ENCODE measurements at regions not wholly inside any gene's neighbourhood (a gene's known extent, or its start where the extent isn't known, plus 50 kb on each side); places are given as distances from the start of the nearest gene placed in this dataset.

- intact Hi-C loops (cut with DNase I), result no loop called here
- Histone ChIP-seq H3K27ac (no peak overlapping the region), H3K9me3 (no peaks in the 10 kb centered on the region), H3K27me3 (no peaks in the 10 kb centered on the region), H3K4me3 (no peak overlapping the region), H3K4me1 (no peaks in the 10 kb centered on the region), H3K36me3 (no peaks in the 10 kb centered on the region)
- no peak for ATAC-seq
- TF ChIP-seq CTCF (IDR thresholded peaks at IDR 0.05), result no peak
- no peak for DNase-seq
These were observed 397.6 kb downstream of the BUD13 start for GRCh38 chr11:116375221-116375620.

GRCh38 chr11:116374085-116374484 is 398.7 kb downstream of the BUD13 start:
- TF ChIP-seq CTCF (IDR thresholded peaks at IDR 0.05), result no peak
- H3K9me3 ChIP-seq, result no peaks in the 10 kb centered on the region
- H3K27me3 ChIP-seq, result no peaks in the 10 kb centered on the region
- ATAC-seq, result no peak
- no peak for DNase-seq
- no peaks in the 10 kb centered on the region for H3K36me3 ChIP-seq
- no peak overlapping the region for H3K27ac ChIP-seq
- intact Hi-C loops (cut with DNase I), result no loop called here
- H3K4me1 ChIP-seq, result no peaks in the 10 kb centered on the region
- H3K4me3 ChIP-seq, result no peak overlapping the region

DNA sequence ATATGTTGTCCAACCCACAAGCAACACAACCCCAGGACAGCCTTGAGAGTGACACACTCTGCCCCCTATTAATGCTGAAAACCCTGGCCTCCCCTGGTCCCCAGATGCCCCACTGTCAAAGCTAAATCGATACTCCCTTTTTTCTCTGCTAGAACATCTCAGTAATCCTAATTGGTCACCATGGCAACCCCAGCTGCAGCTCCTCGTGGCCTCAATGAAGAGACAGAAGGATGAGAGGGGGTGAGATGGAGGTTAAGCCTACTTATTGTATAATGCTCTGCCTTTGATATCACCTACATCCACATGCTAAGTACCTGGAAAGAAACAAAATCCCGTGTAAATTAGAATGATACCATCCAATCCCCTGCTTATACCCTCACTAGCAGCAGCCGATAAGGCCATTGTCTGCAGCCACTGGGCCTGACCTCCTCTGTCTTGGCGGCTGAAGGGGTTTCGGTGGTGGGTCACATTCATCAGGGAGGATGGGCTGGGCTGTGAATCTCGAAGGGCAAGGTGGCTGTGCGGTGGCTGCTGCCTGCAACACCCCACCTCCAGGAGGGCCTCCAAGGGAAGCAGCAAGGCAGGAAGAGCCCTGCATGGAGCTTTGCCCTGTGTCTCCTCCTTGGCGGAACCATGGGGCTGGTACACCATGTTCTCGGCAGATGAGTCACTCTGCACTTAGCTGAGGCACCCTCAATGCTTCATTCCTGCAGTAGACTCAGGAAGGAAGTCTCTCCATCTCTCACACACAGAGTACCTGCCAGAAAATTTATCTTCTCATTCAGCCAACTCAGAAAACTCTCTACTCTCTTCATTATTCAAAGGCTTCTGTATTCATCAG is 399.5 kb downstream of the BUD13 start:
- ATAC-seq, result no peak
- H3K27me3 ChIP-seq, result no peaks in the 10 kb centered on the region
- H3K9me3 ChIP-seq, result no peaks in the 10 kb centered on the region
- no peak overlapping the region for H3K27ac ChIP-seq
- H3K4me3 ChIP-seq, result no peak overlapping the region
- H3K4me1 ChIP-seq, result no peaks in the 10 kb centered on the region
- no peak for DNase-seq
- H3K36me3 ChIP-seq, result no peaks in the 10 kb centered on the region
- intact Hi-C loops (cut with DNase I), result no loop called here
- TF ChIP-seq CTCF (IDR thresholded peaks at IDR 0.05), result no peak

- DNase-seq (no peak), ATAC-seq (no peak)
- no peak overlapping the region for H3K4me3 ChIP-seq
- H3K4me1 ChIP-seq, result no peaks in the 10 kb centered on the region
- intact Hi-C loops (cut with DNase I), result no loop called here
- H3K36me3 ChIP-seq, result no peaks in the 10 kb centered on the region
- H3K9me3 ChIP-seq, result no peaks in the 10 kb centered on the region
- TF ChIP-seq CTCF (IDR thresholded peaks at IDR 0.05), result no peak
- H3K27ac ChIP-seq, result no peak overlapping the region
- H3K27me3 ChIP-seq, result peaks cover 0 to 6% of the 10 kb centered on the region in 2 donors
These were observed 401.6 kb downstream of the BUD13 start for GRCh38 chr11:116371146-116371545.

- no peaks in the 10 kb centered on the region for H3K36me3 ChIP-seq
- H3K9me3 ChIP-seq, result no peaks in the 10 kb centered on the region
- H3K4me3 ChIP-seq, result no peak overlapping the region
- H3K27ac ChIP-seq, result no peak overlapping the region
- no peak for TF ChIP-seq CTCF (IDR thresholded peaks at IDR 0.05)
- intact Hi-C loops (cut with DNase I), result no loop called here
- ATAC-seq (no peak), DNase-seq (no peak)
- H3K4me1 ChIP-seq, result no peaks in the 10 kb centered on the region
- peaks cover 0 to 6% of the 10 kb centered on the region in 2 donors for H3K27me3 ChIP-seq
These were observed 404.0 kb downstream of the BUD13 start for GRCh38 chr11:116368784-116369183.
